ENCODE measurements at regions not wholly inside any gene's neighbourhood (a gene's known extent, or its start where the extent isn't known, plus 50 kb on each side); places are given as distances from the start of the nearest gene placed in this dataset.
A peak's percentile ranks its signal among the peaks of the same experiment; 100 is the strongest.

DNA sequence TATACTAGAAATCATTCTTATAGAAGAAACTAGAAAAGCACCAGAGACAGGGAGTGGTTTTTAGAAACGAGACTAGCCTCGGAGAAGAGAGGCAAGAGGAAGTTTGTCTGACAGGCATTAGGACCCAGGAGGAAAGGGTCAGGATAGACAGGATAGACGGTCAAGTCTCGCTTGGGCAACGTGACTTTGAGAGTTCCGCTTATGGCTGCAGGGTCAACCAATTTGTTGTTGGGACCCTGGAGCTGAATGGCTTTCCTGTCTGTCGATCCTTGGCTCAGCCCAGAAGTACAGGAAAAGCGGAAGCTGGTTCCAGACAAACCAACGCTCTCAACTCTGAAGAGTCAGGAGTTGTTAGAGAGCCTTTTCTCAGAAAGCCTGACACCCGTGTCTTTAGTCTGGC lies 191.2 kb downstream of the FZD1 start (continued):
- TF ChIP-seq GABPA (tag; conservative IDR thresholded peaks at IDR 0.05; ENCODE audit: low read depth), result peak; percentile 42; the same call in 1 of the 2 replicates
- no peak for TF ChIP-seq ZNF766 (CRISPR knock-in tag; conservative IDR thresholded peaks at IDR 0.05)
- TF ChIP-seq NCOA4 (IDR thresholded peaks at IDR 0.05; ENCODE audit: partially characterized antibody), result no peak
- TF ChIP-seq, protein P1, sequence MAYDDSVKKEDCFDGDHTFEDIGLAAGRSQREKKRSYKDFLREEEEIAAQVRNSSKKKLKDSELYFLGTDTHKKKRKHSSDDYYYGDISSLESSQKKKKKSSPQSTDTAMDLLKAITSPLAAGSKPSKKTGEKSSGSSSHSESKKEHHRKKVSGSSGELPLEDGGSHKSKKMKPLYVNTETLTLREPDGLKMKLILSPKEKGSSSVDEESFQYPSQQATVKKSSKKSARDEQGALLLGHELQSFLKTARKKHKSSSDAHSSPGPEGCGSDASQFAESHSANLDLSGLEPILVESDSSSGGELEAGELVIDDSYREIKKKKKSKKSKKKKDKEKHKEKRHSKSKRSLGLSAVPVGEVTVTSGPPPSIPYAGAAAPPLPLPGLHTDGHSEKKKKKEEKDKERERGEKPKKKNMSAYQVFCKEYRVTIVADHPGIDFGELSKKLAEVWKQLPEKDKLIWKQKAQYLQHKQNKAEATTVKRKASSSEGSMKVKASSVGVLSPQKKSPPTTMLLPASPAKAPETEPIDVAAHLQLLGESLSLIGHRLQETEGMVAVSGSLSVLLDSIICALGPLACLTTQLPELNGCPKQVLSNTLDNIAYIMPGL (CRISPR knock-in tag; IDR thresholded peaks at IDR 0.05), result no peak
- no peak for TF ChIP-seq JUNB (CRISPR knock-in tag; conservative IDR thresholded peaks at IDR 0.05)
- TF ChIP-seq, protein P2, sequence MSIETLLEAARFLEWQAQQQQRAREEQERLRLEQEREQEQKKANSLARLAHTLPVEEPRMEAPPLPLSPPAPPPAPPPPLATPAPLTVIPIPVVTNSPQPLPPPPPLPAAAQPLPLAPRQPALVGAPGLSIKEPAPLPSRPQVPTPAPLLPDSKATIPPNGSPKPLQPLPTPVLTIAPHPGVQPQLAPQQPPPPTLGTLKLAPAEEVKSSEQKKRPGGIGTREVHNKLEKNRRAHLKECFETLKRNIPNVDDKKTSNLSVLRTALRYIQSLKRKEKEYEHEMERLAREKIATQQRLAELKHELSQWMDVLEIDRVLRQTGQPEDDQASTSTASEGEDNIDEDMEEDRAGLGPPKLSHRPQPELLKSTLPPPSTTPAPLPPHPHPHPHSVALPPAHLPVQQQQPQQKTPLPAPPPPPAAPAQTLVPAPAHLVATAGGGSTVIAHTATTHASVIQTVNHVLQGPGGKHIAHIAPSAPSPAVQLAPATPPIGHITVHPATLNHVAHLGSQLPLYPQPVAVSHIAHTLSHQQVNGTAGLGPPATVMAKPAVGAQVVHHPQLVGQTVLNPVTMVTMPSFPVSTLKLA (conservative IDR thresholded peaks at IDR 0.05), result 0 out of 4 replicates have a peak, but pooled peaks of 1 of the 2 experiments have one; percentile 26
- TF ChIP-seq CBFA2T2 (conservative IDR thresholded peaks at IDR 0.05), result no peak
- TF ChIP-seq ZNF274 (IDR thresholded peaks at IDR 0.05; ENCODE audit: borderline replicate concordance, low read depth, low read length), result no peak
- TF ChIP-seq CTBP1 (IDR thresholded peaks at IDR 0.05; ENCODE audit: borderline replicate concordance), result no peak
- peak; percentile 59; the same call in 1 of the 2 replicates for TF ChIP-seq TOE1 (IDR thresholded peaks at IDR 0.05; ENCODE audit: borderline replicate concordance)
- TF ChIP-seq TOE1 (CRISPR knock-in tag; IDR thresholded peaks at IDR 0.05; ENCODE audit: borderline replicate concordance, low read depth), result no peak
- TF ChIP-seq U2AF2 (optimal IDR thresholded peaks at IDR 0.05; ENCODE audit: low read depth, low read length), result no peak
- TF ChIP-seq NONO (IDR thresholded peaks at IDR 0.05; ENCODE audit: low read depth in 2 of 2, low read length in 1 of 2), result no peak
- TF ChIP-seq NKRF (IDR thresholded peaks at IDR 0.05; ENCODE audit: borderline replicate concordance), result no peak
